Kidney (tissue), 13 donors: ENCODE measurements at regions not wholly inside any gene's neighbourhood (a gene's known extent, or its start where the extent isn't known, plus 50 kb on each side); places are given as distances from the start of the nearest gene placed in this dataset.

Experiments
- DNase-seq, 5 donors: peaks; one replicate each; pipeline ENCODE4 v3.0.0-alpha.2; 2013 to 2020
- FAIRE-seq: peaks from 2 replicates; lab custom pipeline; 2012; peaks lifted over from hg19 to GRCh38; lab: Jason Lieb, UNC
- H3K27ac ChIP-seq, 2 donors: one replicate each; pipeline ENCODE4 v1.7.0; 2013; ENCODE audit warnings: low read depth in 2 of 2, low read length in 2 of 2, inconsistent platforms in 1 of 2
- H3K27me3 ChIP-seq: one replicate; pipeline ENCODE4 v1.7.1; 2013; ENCODE audit warnings: low read length, inconsistent platforms; ENCODE audit not compliant: control insufficient read depth, insufficient read depth
- H3K36me3 ChIP-seq, 3 donors: one replicate each; pipeline versions ENCODE4 v1.7.0 to v1.7.1; 2013; ENCODE audit warnings: low read length in 3 of 3, control low read depth in 1 of 3, inconsistent platforms in 1 of 3; ENCODE audit not compliant: insufficient read depth in 3 of 3, control insufficient read depth in 2 of 3
- H3K4me1 ChIP-seq, 3 donors: one replicate each; pipeline versions ENCODE4 v1.7.0 to v1.7.1; 2013; ENCODE audit warnings: low read length in 3 of 3, inconsistent platforms in 1 of 3, low read depth in 1 of 3; ENCODE audit not compliant: control insufficient read depth in 2 of 3, insufficient read depth in 2 of 3
- H3K4me3 ChIP-seq, 3 donors: one replicate each; pipeline versions ENCODE4 v1.7.0 to v1.8.1; 2013; ENCODE audit warnings: low read length in 3 of 3, control low read depth in 1 of 3, inconsistent platforms in 1 of 3
- H3K9ac ChIP-seq, 3 donors: one replicate each; pipeline versions ENCODE4 v1.7.0 to v1.7.1; 2013; ENCODE audit warnings: low read length in 3 of 3, control low read depth in 1 of 3, inconsistent platforms in 1 of 3
- H3K9me3 ChIP-seq, 3 donors: one replicate each; pipeline versions ENCODE4 v1.7.0 to v1.7.1; 2013; ENCODE audit warnings: low read length in 3 of 3, control low read depth in 1 of 3, inconsistent platforms in 1 of 3; ENCODE audit not compliant: control insufficient read depth in 2 of 3, insufficient read depth in 1 of 3
- intact Hi-C: fragments of 100-400 bp; cut with DNase I; formaldehyde crosslinking; loops from one replicate; pipeline ENCODE4 v1.11.1; 2022
- TF ChIP-seq, protein P1 (sequence below): IDR thresholded peaks from 3 replicates; pipeline ENCODE4 v1.5.1; 2012; ENCODE audit warnings: mild to moderate bottlenecking, moderate library complexity, borderline replicate concordance; ENCODE audit not compliant: insufficient read depth; ENCODE audit errors: extremely low read depth
- donor health status: control.
- donor health status: control.
- donor health status: control.
- donor health status: control.
- donor health status: control.
- donor health status: DM: yes; HTN: yes; CAD: no.
- donor health status: Normal renal cell carcinoma (clear cell type).

DNA sequence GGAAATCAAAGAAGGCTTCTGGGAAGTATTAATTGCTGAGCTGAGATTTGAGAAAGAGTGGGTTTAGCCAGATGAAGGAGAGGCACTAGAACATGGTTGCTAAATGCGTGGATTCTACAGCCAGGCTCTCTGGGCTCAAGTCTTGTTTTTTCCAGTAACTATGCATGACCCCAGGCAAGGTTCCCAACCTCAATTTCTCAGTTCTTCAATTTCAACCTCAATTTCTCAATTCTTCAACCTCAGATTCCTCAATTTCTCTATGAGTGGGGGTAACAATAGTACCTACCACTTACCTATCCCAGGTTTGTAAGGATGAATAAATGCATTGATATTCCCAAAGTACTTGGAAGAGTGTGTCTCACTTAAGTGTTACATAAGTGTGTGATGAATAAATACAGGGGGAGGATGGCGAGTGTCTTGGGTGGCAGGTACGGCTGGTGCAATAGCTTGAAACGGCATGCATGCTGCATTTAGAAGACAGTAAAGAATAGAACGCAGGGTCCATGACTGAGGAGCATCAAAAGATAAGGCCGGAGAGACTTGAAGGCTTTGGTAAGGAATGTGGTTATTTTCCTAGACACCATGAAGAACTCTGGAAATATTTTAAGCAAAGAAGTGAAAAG lies 149.1 kb upstream of the ATP2B1 start:
- no peak for FAIRE-seq
- H3K9ac ChIP-seq, result no peak overlapping the region
- H3K4me3 ChIP-seq, result no peak overlapping the region
- intact Hi-C loops, result no loop called here
- no peaks in the 10 kb centered on the region for H3K9me3 ChIP-seq
- H3K27me3 ChIP-seq, result no peaks in the 10 kb centered on the region
- H3K4me1 ChIP-seq, result no peaks in the 10 kb centered on the region
- DNase-seq, result no peak
- no peaks in the 10 kb centered on the region for H3K36me3 ChIP-seq
- H3K27ac ChIP-seq, result no peak overlapping the region
- TF ChIP-seq, protein P1, sequence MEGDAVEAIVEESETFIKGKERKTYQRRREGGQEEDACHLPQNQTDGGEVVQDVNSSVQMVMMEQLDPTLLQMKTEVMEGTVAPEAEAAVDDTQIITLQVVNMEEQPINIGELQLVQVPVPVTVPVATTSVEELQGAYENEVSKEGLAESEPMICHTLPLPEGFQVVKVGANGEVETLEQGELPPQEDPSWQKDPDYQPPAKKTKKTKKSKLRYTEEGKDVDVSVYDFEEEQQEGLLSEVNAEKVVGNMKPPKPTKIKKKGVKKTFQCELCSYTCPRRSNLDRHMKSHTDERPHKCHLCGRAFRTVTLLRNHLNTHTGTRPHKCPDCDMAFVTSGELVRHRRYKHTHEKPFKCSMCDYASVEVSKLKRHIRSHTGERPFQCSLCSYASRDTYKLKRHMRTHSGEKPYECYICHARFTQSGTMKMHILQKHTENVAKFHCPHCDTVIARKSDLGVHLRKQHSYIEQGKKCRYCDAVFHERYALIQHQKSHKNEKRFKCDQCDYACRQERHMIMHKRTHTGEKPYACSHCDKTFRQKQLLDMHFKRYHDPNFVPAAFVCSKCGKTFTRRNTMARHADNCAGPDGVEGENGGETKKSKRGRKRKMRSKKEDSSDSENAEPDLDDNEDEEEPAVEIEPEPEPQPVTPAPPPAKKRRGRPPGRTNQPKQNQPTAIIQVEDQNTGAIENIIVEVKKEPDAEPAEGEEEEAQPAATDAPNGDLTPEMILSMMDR, result no peak

DNA sequence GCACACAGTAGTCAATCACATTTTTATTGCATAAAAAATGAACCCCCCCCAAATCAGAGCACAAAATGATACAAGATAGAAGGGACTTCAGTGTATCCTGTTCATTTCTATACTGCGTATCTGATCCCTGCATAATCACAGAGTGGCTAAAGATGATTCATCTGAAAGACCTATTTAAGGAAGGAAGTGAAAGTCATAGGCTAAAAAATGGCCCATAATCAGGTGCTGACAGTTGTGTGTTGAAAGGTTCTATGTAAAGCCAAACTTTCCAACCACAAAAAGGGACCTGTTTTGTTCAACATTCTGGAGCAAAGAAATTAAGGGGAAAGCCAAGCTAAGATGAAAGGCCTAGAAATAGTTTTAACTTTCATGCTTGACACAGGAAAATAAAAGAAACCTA lies 147.8 kb upstream of the ATP2B1 start:
- H3K27me3 ChIP-seq, result no peaks in the 10 kb centered on the region
- no peaks in the 10 kb centered on the region for H3K9me3 ChIP-seq
- H3K4me3 ChIP-seq, result no peak overlapping the region
- no peaks in the 10 kb centered on the region for H3K4me1 ChIP-seq
- H3K27ac ChIP-seq, result no peak overlapping the region
- H3K36me3 ChIP-seq, result no peaks in the 10 kb centered on the region
- intact Hi-C loops, result no loop called here
- DNase-seq (no peak), FAIRE-seq (no peak)
- no peak overlapping the region for H3K9ac ChIP-seq
- TF ChIP-seq, protein P1, result no peak

DNA sequence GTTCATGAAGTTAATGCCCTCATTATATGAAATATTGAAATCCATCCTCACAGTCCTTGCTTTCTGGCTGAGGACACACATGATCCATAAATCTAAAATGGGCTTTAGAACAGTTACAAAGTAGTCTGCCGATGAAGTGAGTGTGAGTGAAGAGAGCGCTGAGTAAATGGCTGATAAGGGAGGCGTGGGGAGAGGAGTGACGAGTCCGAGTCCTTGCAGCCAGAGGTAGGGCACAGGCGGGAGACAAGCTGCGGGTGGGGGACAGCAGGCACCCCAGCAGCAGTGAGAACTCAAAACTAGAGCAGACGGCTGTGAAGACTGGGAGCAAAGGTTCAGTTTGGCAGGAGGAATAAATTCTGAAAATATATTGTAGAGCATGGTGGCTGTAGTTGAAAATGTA lies 140.1 kb upstream of the ATP2B1 start:
- FAIRE-seq, result no peak
- intact Hi-C loops, result no loop called here
- TF ChIP-seq, protein P1, result no peak
- no peak for DNase-seq
- H3K27me3 ChIP-seq, result no peaks in the 10 kb centered on the region
- H3K36me3 ChIP-seq, result no peaks in the 10 kb centered on the region
- H3K27ac ChIP-seq, result no peak overlapping the region
- no peaks in the 10 kb centered on the region for H3K4me1 ChIP-seq
- H3K9ac ChIP-seq, result no peak overlapping the region
- no peaks in the 10 kb centered on the region for H3K9me3 ChIP-seq
- H3K4me3 ChIP-seq, result no peak overlapping the region
